IPS-15b (cell line): ENCODE measurements at regions not wholly inside any gene's neighbourhood (a gene's known extent, or its start where the extent isn't known, plus 50 kb on each side); places are given as distances from the start of the nearest gene placed in this dataset.
A peak's percentile ranks its signal among the peaks of the same experiment; 100 is the strongest.
"Not testable (repeated sequence)": the region's sequence is repeated elsewhere in the genome, so short reads cannot be mapped to it uniquely, and the experiment has no call there.

Source experiments
- H3K27me3 ChIP-seq: one replicate; pipeline ENCODE4 v1.6.1; 2013; ENCODE audit warnings: low read length; ENCODE audit not compliant: control insufficient read depth, insufficient read depth
- H3K36me3 ChIP-seq: one replicate; pipeline ENCODE4 v1.6.1; 2013; ENCODE audit warnings: low read length; ENCODE audit not compliant: control insufficient read depth, insufficient read depth
- H3K4me1 ChIP-seq: one replicate; pipeline ENCODE4 v1.6.1; 2013; ENCODE audit warnings: mild to moderate bottlenecking, low read length; ENCODE audit not compliant: control insufficient read depth, insufficient read depth
- H3K4me3 ChIP-seq: one replicate; pipeline ENCODE4 v1.5.1; 2013; ENCODE audit warnings: low read depth, low read length
- H3K9ac ChIP-seq: one replicate; pipeline ENCODE4 v1.6.1; 2013; ENCODE audit warnings: low read depth, mild to moderate bottlenecking, low read length
- H3K9me3 ChIP-seq: one replicate; pipeline ENCODE4 v1.6.1; 2013; ENCODE audit warnings: mild to moderate bottlenecking, low read length; ENCODE audit not compliant: control insufficient read depth, insufficient read depth

- Histone ChIP-seq H3K4me3 (no peak overlapping the region), H3K4me1 (no peaks in the 10 kb centered on the region)
Measured at GRCh38 chrX:131881194-131881593, 141.9 kb upstream of the STK26 start.

GRCh38 chrX:131885042-131885441, 138.1 kb upstream of the STK26 start:
- H3K27me3 ChIP-seq, H3K4me1 ChIP-seq, H3K4me3 ChIP-seq, H3K9ac ChIP-seq, H3K9me3 ChIP-seq, H3K36me3 ChIP-seq: not testable (repeated sequence)

More at GRCh38 chrX:131881194-131881593, 141.9 kb upstream of the STK26 start:
- Histone ChIP-seq H3K9me3 (no peaks in the 10 kb centered on the region), H3K27me3 (no peaks in the 10 kb centered on the region), H3K36me3 (no peaks in the 10 kb centered on the region), H3K9ac (no peak overlapping the region)

- not testable (repeated sequence) for H3K4me1 ChIP-seq, H3K36me3 ChIP-seq, H3K9ac ChIP-seq, H3K4me3 ChIP-seq, H3K27me3 ChIP-seq, H3K9me3 ChIP-seq
Measured at GRCh38 chrX:131893857-131894256, 129.2 kb upstream of the STK26 start.

GRCh38 chrX:131894995-131895394, 128.1 kb upstream of the STK26 start:
- Histone ChIP-seq H3K27me3 (no peaks in the 10 kb centered on the region), H3K4me3 (no peak overlapping the region), H3K36me3 (no peaks in the 10 kb centered on the region), H3K9me3 (no peaks in the 10 kb centered on the region), H3K9ac (no peak overlapping the region), H3K4me1 (peaks cover 3% of the 10 kb centered on the region)

- no peaks in the 10 kb centered on the region for H3K27me3 ChIP-seq
- no peaks in the 10 kb centered on the region for H3K9me3 ChIP-seq
- H3K36me3 ChIP-seq: no peaks in the 10 kb centered on the region
- H3K4me3 ChIP-seq: no peak overlapping the region
- no peak overlapping the region for H3K9ac ChIP-seq
- H3K4me1 ChIP-seq: peaks cover 3% of the 10 kb centered on the region
Measured at GRCh38 chrX:131895807-131896206, 127.3 kb upstream of the STK26 start.

- no peaks in the 10 kb centered on the region for H3K36me3 ChIP-seq
- no peaks in the 10 kb centered on the region for H3K4me1 ChIP-seq
- no peaks in the 10 kb centered on the region for H3K9me3 ChIP-seq
- no peaks in the 10 kb centered on the region for H3K27me3 ChIP-seq
- no peak overlapping the region for H3K9ac ChIP-seq
- H3K4me3 ChIP-seq: no peak overlapping the region
Measured at GRCh38 chrX:131901546-131901945, 121.6 kb upstream of the STK26 start.

GRCh38 chrX:131907488-131908314, 115.4 kb upstream of the STK26 start:
- Histone ChIP-seq H3K9ac (peak overlapping the region; percentile 41), H3K36me3 (no peaks in the 10 kb centered on the region), H3K4me3 (peak overlapping the region; percentile 72), H3K4me1 (no peaks in the 10 kb centered on the region), H3K9me3 (no peaks in the 10 kb centered on the region), H3K27me3 (peaks cover 3% of the 10 kb centered on the region)

GRCh38 chrX:131910586-131910985, 112.5 kb upstream of the STK26 start:
- no peaks in the 10 kb centered on the region for H3K4me1 ChIP-seq
- no peaks in the 10 kb centered on the region for H3K9me3 ChIP-seq
- peaks cover 3% of the 10 kb centered on the region for H3K27me3 ChIP-seq
- no peak overlapping the region for H3K4me3 ChIP-seq
- H3K36me3 ChIP-seq: no peaks in the 10 kb centered on the region
- H3K9ac ChIP-seq: no peak overlapping the region

- Histone ChIP-seq H3K9me3 (no peaks in the 10 kb centered on the region), H3K9ac (no peak overlapping the region), H3K27me3 (peaks cover 21% of the 10 kb centered on the region), H3K4me3 (no peak overlapping the region), H3K4me1 (no peaks in the 10 kb centered on the region), H3K36me3 (no peaks in the 10 kb centered on the region)
Measured at GRCh38 chrX:131915488-131915887, 107.6 kb upstream of the STK26 start.

- Histone ChIP-seq H3K36me3 (no peaks in the 10 kb centered on the region), H3K27me3 (peaks cover 21% of the 10 kb centered on the region), H3K9ac (no peak overlapping the region), H3K4me3 (no peak overlapping the region), H3K9me3 (no peaks in the 10 kb centered on the region), H3K4me1 (no peaks in the 10 kb centered on the region)
Measured at GRCh38 chrX:131917588-131917987, 105.5 kb upstream of the STK26 start.

GRCh38 chrX:131918839-131919238, 104.3 kb upstream of the STK26 start:
- Histone ChIP-seq H3K9me3 (no peaks in the 10 kb centered on the region), H3K4me3 (no peak overlapping the region), H3K4me1 (no peaks in the 10 kb centered on the region), H3K9ac (no peak overlapping the region), H3K27me3 (peaks cover 21% of the 10 kb centered on the region), H3K36me3 (no peaks in the 10 kb centered on the region)

GRCh38 chrX:131923614-131924250, 99.4 kb upstream of the STK26 start:
- Histone ChIP-seq H3K4me3 (no peak overlapping the region), H3K36me3 (no peaks in the 10 kb centered on the region), H3K4me1 (no peaks in the 10 kb centered on the region), H3K9me3 (no peaks in the 10 kb centered on the region), H3K27me3 (peaks cover 12% of the 10 kb centered on the region), H3K9ac (no peak overlapping the region)
